ENCODE measurements at regions not wholly inside any gene's neighbourhood (a gene's known extent, or its start where the extent isn't known, plus 50 kb on each side); places are given as distances from the start of the nearest gene placed in this dataset.

GRCh38 chr22:47486569-47487312, 724.3 kb downstream of the TBC1D22A start:
- no peak for ATAC-seq
- intact Hi-C loops (cut with micrococcal nuclease) = no loop called here
- no peak for TF ChIP-seq ZNF274 (IDR thresholded peaks at IDR 0.05; ENCODE audit: low read depth, low read length)

GRCh38 chr22:47484960-47485569, 722.6 kb downstream of the TBC1D22A start:
- H3K27me3 ChIP-seq (ENCODE audit: insufficient read depth, low read length) = no peaks in the 10 kb centered on the region
- ChIA-PET RAD21 (ENCODE audit: low non-redundant PET in 1 of 2, low total read pairs in 2 of 2, uncharacterized antibody in 2 of 2, unreplicated experiment in 2 of 2) (no interaction called here), POLR2A (no interaction called here), CTCF (no interaction called here)
- H3K9me2 ChIP-seq (ENCODE audit: insufficient read depth) = no peaks in the 10 kb centered on the region
- H3K36me3 ChIP-seq (ENCODE audit: control insufficient read depth in 1 of 2, insufficient read depth in 2 of 2, low read length in 2 of 2) = no peaks in the 10 kb centered on the region
- TF ChIP-seq SIN3A (IDR thresholded peaks at IDR 0.05; ENCODE audit: low read depth) (no peak), ELF1 (IDR thresholded peaks at IDR 0.05; ENCODE audit: borderline replicate concordance, low read depth) (no peak), EZH2 (IDR thresholded peaks at IDR 0.05) (no peak), SRF (IDR thresholded peaks at IDR 0.05; ENCODE audit: low read depth) (no peak), EZH2phosphoT487 (IDR thresholded peaks at IDR 0.05; ENCODE audit: borderline replicate concordance) (no peak), MAX (IDR thresholded peaks at IDR 0.05) (no peak), RAD21 (IDR thresholded peaks at IDR 0.05; ENCODE audit: low read depth) (no peak), FOSL1 (IDR thresholded peaks at IDR 0.05; ENCODE audit: low read depth) (no peak), CBX3 (IDR thresholded peaks at IDR 0.05; ENCODE audit: low read depth) (no peak), YY1 (IDR thresholded peaks at IDR 0.05; ENCODE audit: extremely low read depth, insufficient replicate concordance, low read depth, low read length) (no peak), CEBPB (IDR thresholded peaks at IDR 0.05; ENCODE audit: low read depth) (no peak), ZNF274 (IDR thresholded peaks at IDR 0.05; ENCODE audit: low read depth, low read length) (no peak), JUND (IDR thresholded peaks at IDR 0.05) (no peak), SP1 (IDR thresholded peaks at IDR 0.05; ENCODE audit: low read depth) (no peak), TCF7L2 (IDR thresholded peaks at IDR 0.05; ENCODE audit: borderline replicate concordance, extremely low read depth, insufficient read depth, insufficient read length) (no peak), POLR2A (IDR thresholded peaks at IDR 0.05; ENCODE audit: borderline replicate concordance, extremely low read depth, insufficient read depth, insufficient read length) (no peak), ZFX (IDR thresholded peaks at IDR 0.05) (no peak)
- no peak overlapping the region for H3K27ac ChIP-seq (ENCODE audit: low read depth, low read length)
- no peaks in the 10 kb centered on the region for H4K20me1 ChIP-seq (ENCODE audit: insufficient read depth)
- H3K4me2 ChIP-seq (ENCODE audit: low read length) = no peak overlapping the region
- ATAC-seq (no peak), DNase-seq (ENCODE audit: low read depth, low spot score) (no peak)
- no peaks in the 10 kb centered on the region for H3K4me1 ChIP-seq (ENCODE audit: control insufficient read depth in 1 of 2, insufficient read depth in 2 of 2, low read length in 2 of 2)
- H2AFZ ChIP-seq (ENCODE audit: low read depth, low read length, poor library complexity, severe bottlenecking) = no peak overlapping the region
- H3K9ac ChIP-seq (ENCODE audit: low read length) = no peak overlapping the region
- no TSS peak for BruUV-seq (replicated peaks)
- intact Hi-C loops (cut with micrococcal nuclease) = no loop called here
- H3K79me2 ChIP-seq (ENCODE audit: insufficient read depth, low read length) = no peaks in the 10 kb centered on the region
- no peak overlapping the region for H3K4me3 ChIP-seq (replicated peaks in 1 of 2; ENCODE audit: low read depth in 1 of 2, low read length in 2 of 2)
- H3K9me3 ChIP-seq (ENCODE audit: control insufficient read depth in 1 of 2, insufficient read depth in 1 of 2, low read depth in 1 of 2, low read length in 2 of 2) = no peaks in the 10 kb centered on the region

More at GRCh38 chr22:47486569-47487312, 724.3 kb downstream of the TBC1D22A start:
- Histone ChIP-seq H3K27ac (ENCODE audit: low read depth, low read length) (no peak overlapping the region), H3K9me3 (ENCODE audit: control insufficient read depth in 1 of 2, insufficient read depth in 1 of 2, low read depth in 1 of 2, low read length in 2 of 2) (no peaks in the 10 kb centered on the region), H3K9me2 (ENCODE audit: insufficient read depth) (no peaks in the 10 kb centered on the region), H3K4me2 (ENCODE audit: low read length) (no peak overlapping the region), H4K20me1 (ENCODE audit: insufficient read depth) (no peaks in the 10 kb centered on the region), H3K27me3 (ENCODE audit: insufficient read depth, low read length) (no peaks in the 10 kb centered on the region), H2AFZ (ENCODE audit: low read depth, low read length, poor library complexity, severe bottlenecking) (no peak overlapping the region), H3K4me1 (ENCODE audit: control insufficient read depth in 1 of 2, insufficient read depth in 2 of 2, low read length in 2 of 2) (no peaks in the 10 kb centered on the region), H3K9ac (ENCODE audit: low read length) (no peak overlapping the region), H3K36me3 (ENCODE audit: control insufficient read depth in 1 of 2, insufficient read depth in 2 of 2, low read length in 2 of 2) (no peaks in the 10 kb centered on the region), H3K4me3 (replicated peaks in 1 of 2; ENCODE audit: low read depth in 1 of 2, low read length in 2 of 2) (no peak overlapping the region), H3K79me2 (ENCODE audit: insufficient read depth, low read length) (no peaks in the 10 kb centered on the region)
- no peak for DNase-seq (ENCODE audit: low read depth, low spot score)
- no TSS peak for BruUV-seq (replicated peaks)
- POLR2A ChIA-PET = no interaction called here
- RAD21 ChIA-PET (ENCODE audit: low non-redundant PET in 1 of 2, low total read pairs in 2 of 2, uncharacterized antibody in 2 of 2, unreplicated experiment in 2 of 2) = no interaction called here
- CTCF ChIA-PET = no interaction called here
